ENCODE measurements at regions not wholly inside any gene's neighbourhood (a gene's known extent, or its start where the extent isn't known, plus 50 kb on each side); places are given as distances from the start of the nearest gene placed in this dataset.
A peak's percentile ranks its signal among the peaks of the same experiment; 100 is the strongest.

GRCh38 chr2:136360790-136361189 is 242.8 kb upstream of the CXCR4 start:
- Histone ChIP-seq H3K9ac (ENCODE audit: low read length) (no peak overlapping the region), H2AFZ (ENCODE audit: low read length) (no peak overlapping the region), H4K20me1 (ENCODE audit: insufficient read depth, low read length) (no peaks in the 10 kb centered on the region), H3K27ac (ENCODE audit: low read depth, low read length, poor library complexity, severe bottlenecking) (peak overlapping the region; percentile 91), H3K4me3 (ENCODE audit: low read depth, low read length, poor library complexity, severe bottlenecking) (no peak overlapping the region), H3F3A (ENCODE audit: insufficient read depth, low read length) (no peaks in the 10 kb centered on the region), H3K4me2 (ENCODE audit: low read length) (no peak overlapping the region; the same call in 1 of the 2 replicates), H3K4me1 (ENCODE audit: insufficient read depth, low read length, severe bottlenecking) (peaks cover 57% of the 10 kb centered on the region), H3K9me3 (ENCODE audit: low read length) (no peaks in the 10 kb centered on the region), H3K79me2 (ENCODE audit: insufficient read depth, low read length) (no peaks in the 10 kb centered on the region), H3K36me3 (ENCODE audit: insufficient read depth, low read length) (no peaks in the 10 kb centered on the region; the same call in 1 of the 2 replicates), H3K9me2 (ENCODE audit: low read depth, low read length) (no peaks in the 10 kb centered on the region), H3K27me3 (ENCODE audit: insufficient read depth, low read length) (no peaks in the 10 kb centered on the region)
- TF ChIP-seq EZH2 (IDR thresholded peaks at IDR 0.05; ENCODE audit: borderline replicate concordance, low read length), result no peak
- TF ChIP-seq CTCF (IDR thresholded peaks at IDR 0.05; ENCODE audit: low read length), result no peak

- Histone ChIP-seq H3K9me3 (ENCODE audit: low read length) (no peaks in the 10 kb centered on the region), H2AFZ (ENCODE audit: low read length) (no peak overlapping the region), H3K79me2 (ENCODE audit: insufficient read depth, low read length) (no peaks in the 10 kb centered on the region), H3K9ac (ENCODE audit: low read length) (peak overlapping the region; percentile 48), H3K9me2 (ENCODE audit: low read depth, low read length) (no peaks in the 10 kb centered on the region), H4K20me1 (ENCODE audit: insufficient read depth, low read length) (no peaks in the 10 kb centered on the region), H3F3A (ENCODE audit: insufficient read depth, low read length) (no peaks in the 10 kb centered on the region), H3K4me3 (ENCODE audit: low read depth, low read length, poor library complexity, severe bottlenecking) (no peak overlapping the region), H3K36me3 (ENCODE audit: insufficient read depth, low read length) (no peaks in the 10 kb centered on the region), H3K27me3 (ENCODE audit: insufficient read depth, low read length) (no peaks in the 10 kb centered on the region), H3K4me2 (ENCODE audit: low read length) (peak overlapping the region; percentile 27; the same call in 1 of the 2 replicates), H3K27ac (ENCODE audit: low read depth, low read length, poor library complexity, severe bottlenecking) (peak overlapping the region; percentile 91), H3K4me1 (ENCODE audit: insufficient read depth, low read length, severe bottlenecking) (peaks cover 55% of the 10 kb centered on the region)
- no peak for TF ChIP-seq EZH2 (IDR thresholded peaks at IDR 0.05; ENCODE audit: borderline replicate concordance, low read length)
- no peak for TF ChIP-seq CTCF (IDR thresholded peaks at IDR 0.05; ENCODE audit: low read length)
These were observed 241.4 kb upstream of the CXCR4 start for GRCh38 chr2:136359121-136359965.

GRCh38 chr2:136358576-136358975 is 240.6 kb upstream of the CXCR4 start:
- H3K9me3 ChIP-seq (ENCODE audit: low read length), result no peaks in the 10 kb centered on the region
- no peaks in the 10 kb centered on the region for H3K79me2 ChIP-seq (ENCODE audit: insufficient read depth, low read length)

More at GRCh38 chr2:136358576-136358975, 240.6 kb upstream of the CXCR4 start:
- H3K4me1 ChIP-seq (ENCODE audit: insufficient read depth, low read length, severe bottlenecking), result peaks cover 48% of the 10 kb centered on the region
- H4K20me1 ChIP-seq (ENCODE audit: insufficient read depth, low read length), result no peaks in the 10 kb centered on the region
- H3K27ac ChIP-seq (ENCODE audit: low read depth, low read length, poor library complexity, severe bottlenecking), result peak overlapping the region; percentile 91
- no peaks in the 10 kb centered on the region for H3K9me2 ChIP-seq (ENCODE audit: low read depth, low read length)
- H3K36me3 ChIP-seq (ENCODE audit: insufficient read depth, low read length), result no peaks in the 10 kb centered on the region
- no peaks in the 10 kb centered on the region for H3F3A ChIP-seq (ENCODE audit: insufficient read depth, low read length)
- no peaks in the 10 kb centered on the region for H3K27me3 ChIP-seq (ENCODE audit: insufficient read depth, low read length)
- TF ChIP-seq EZH2 (IDR thresholded peaks at IDR 0.05; ENCODE audit: borderline replicate concordance, low read length) (no peak), CTCF (IDR thresholded peaks at IDR 0.05; ENCODE audit: low read length) (no peak)
- 0 out of 2 replicates have a peak overlapping the region, but pooled peaks have one; percentile 27 for H3K4me2 ChIP-seq (ENCODE audit: low read length)
- peak overlapping the region; percentile 48 for H3K9ac ChIP-seq (ENCODE audit: low read length)
- H2AFZ ChIP-seq (ENCODE audit: low read length), result no peak overlapping the region
- H3K4me3 ChIP-seq (ENCODE audit: low read depth, low read length, poor library complexity, severe bottlenecking), result no peak overlapping the region
